NOMO-1 treated with DMSO at 0.1 percent for 48 hours (cell line): ENCODE measurements at regions not wholly inside any gene's neighbourhood (a gene's known extent, or its start where the extent isn't known, plus 50 kb on each side); places are given as distances from the start of the nearest gene placed in this dataset.
A peak's percentile ranks its signal among the peaks of the same experiment; 100 is the strongest.
"Not testable (repeated sequence)": the region's sequence is repeated elsewhere in the genome, so short reads cannot be mapped to it uniquely, and the experiment has no call there.

Experiments used
- DNase-seq: peaks from one replicate; lab custom pipeline; 2025; ENCODE audit not compliant: unreplicated experiment; lab: John Stamatoyannopoulos, UW

- peak; percentile 53 for DNase-seq
Measured at GRCh38 chr2:180705122-180705521, 275.3 kb upstream of the UBE2E3 start.

DNA sequence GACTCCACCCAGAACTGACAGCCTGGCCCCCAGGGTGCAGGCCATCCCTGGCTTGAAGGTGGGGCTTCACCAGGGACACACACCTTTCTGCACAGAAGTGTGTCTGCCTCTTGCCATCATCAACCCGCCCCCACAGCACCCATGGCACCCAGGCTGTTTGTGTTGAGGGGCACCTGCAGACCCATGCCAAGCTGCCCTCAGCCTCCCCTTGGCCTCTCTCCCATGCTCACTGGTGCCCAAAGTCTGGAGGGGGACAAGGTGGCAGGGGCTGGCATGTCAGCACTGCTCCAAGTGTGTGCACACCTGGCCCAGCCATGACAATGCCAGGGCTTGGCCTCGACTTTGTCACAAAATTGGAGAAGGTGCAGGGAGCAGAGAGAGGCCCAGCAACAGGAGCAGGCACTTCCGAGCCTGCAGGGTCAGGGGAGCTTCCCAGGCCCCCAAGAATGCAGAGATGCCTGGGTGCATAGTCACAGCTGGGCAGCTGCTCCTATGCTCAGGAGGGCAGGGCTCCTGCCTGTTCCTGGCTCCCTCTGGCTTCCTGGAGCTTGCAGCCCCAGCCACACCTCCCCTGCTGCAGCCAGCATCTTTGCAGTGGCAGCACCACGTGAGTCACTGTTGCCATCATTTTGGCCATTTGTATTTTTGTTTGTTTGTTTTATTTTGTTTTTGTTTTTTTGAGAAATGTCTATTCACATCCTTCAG is 280.6 kb upstream of the UBE2E3 start:
- DNase-seq = no peak

DNA sequence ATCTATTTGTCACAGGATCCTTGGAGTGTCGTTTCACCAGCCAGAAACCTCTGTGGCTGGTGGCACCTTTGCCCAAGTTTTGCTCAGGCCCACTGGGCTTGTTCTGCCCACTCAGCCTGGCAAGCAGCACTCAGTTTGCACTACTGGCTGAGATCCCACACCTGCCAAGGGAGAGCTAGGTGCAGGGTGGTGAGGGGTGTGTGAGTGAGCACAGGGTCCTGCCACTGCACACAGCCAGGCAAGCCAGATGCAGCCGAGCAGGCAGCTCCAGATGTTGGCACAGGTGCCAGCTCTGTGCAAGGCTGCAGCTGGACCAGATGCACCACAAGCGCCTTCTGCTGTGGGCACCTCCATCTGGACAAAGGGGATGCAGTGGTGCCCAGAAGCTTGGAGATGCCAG is 281.7 kb upstream of the UBE2E3 start:
- DNase-seq = no peak

DNA sequence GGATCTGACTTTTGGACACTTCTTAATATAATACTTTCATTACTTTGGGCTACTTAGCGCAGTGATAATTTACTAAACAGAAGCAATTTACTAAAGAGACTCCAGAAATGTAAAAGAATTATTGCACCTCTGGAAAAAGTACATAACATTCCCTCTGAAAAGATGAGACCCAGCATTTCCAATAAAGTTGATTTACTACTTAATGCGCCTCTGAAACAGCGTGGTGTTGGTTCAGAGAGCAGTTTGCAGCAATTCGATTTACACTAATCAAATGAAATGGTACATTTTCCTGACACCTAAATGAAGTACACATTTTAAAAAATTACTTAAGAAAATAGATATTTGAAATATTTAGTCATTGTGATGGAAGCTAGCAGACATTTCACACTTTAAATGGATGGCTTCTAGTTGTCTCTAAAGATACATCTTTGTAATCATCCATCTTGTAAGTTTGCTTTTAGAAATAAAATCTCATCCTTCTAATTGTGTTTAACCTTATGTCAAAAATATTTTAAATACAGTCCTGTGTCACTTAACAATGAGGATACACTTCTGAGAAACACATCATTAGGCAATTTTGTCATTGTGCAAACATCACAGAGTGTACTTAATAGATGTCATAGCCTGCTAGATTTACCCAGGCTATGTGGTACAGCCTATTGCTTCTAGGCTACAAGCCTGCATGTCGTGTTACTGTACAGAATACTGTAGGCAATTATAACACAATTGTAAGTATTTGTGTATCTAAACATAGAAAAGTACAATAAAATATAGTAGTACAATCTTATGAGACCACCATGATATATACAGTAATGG is 284.6 kb upstream of the UBE2E3 start:
- DNase-seq = no peak

GRCh38 chr2:180694445-180695421 is 285.7 kb upstream of the UBE2E3 start:
- DNase-seq = peak; percentile 71

- no peak for DNase-seq
Measured at GRCh38 chr2:180692322-180692721, 288.1 kb upstream of the UBE2E3 start.

DNA sequence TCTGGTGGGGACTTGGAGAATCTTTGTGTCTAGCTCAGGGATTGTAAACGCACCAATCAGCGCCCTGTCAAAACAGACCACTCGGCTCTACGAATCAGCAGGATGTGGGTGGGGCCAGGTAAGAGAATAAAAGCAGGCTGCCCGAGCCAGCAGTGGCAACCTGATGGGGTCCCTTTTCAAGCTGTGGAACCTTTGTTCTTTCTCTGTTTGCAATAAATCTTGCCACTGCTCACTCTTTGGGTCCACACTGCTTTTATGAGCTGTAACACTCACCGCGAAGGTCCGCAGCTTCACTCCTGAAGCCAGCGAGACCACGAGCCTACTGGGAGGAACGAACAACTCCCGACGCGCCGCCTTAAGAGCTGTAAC is 288.6 kb upstream of the UBE2E3 start:
- DNase-seq = not testable (repeated sequence)

DNA sequence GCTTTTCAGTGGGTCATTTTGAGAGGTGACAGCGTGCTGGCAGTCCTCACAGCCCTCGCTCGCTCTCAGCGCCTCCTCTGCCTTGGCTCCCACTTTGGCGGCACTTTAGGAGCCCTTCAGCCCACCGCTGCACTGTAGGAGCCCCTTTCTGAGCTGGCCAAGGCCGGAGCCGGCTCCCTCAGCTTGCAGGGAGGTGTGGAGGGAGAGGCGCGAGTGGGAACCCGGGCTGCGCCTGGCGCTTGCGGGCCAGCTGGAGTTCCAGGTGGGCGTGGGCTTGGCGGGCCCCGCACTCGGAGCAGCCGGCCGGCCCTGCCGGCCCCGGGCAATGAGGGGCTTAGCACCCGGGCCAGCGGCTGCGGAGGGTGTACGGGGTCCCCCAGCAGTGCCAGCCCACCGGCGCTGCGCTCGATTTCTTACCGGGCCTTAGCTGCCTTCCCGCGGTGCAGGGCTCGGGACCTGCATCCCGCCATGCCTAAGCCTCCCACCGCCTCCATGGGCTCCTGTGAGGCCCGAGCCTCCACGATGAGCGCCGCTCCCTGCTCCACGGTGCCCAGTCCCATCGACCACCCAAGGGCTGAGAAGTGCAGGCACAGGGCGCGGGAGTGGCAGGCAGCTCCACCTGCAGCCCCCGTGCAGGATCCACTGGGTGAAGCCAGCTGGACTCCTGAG is 289.1 kb upstream of the UBE2E3 start:
- DNase-seq = not testable (repeated sequence)

- DNase-seq = no peak
Measured at GRCh38 chr2:180690611-180691010, 289.8 kb upstream of the UBE2E3 start.

DNA sequence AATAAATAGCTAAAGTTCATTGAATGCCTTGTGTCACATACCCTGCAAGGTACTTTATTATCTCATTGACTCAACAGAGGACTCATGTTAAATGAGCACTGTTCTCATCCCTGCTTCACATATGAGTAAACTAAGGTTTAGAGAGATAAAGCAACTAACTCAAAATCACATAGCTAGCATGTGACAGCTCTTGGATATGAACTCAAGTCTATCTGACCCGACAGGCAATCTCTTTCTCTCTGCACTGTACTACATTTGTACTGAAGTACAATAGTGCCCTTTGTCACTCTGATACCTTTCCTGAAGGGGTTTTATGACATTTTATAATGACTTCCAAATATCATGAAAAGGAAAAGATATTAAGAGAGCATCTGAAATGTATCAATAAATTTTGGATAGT is 297.5 kb upstream of the UBE2E3 start:
- DNase-seq = no peak

DNA sequence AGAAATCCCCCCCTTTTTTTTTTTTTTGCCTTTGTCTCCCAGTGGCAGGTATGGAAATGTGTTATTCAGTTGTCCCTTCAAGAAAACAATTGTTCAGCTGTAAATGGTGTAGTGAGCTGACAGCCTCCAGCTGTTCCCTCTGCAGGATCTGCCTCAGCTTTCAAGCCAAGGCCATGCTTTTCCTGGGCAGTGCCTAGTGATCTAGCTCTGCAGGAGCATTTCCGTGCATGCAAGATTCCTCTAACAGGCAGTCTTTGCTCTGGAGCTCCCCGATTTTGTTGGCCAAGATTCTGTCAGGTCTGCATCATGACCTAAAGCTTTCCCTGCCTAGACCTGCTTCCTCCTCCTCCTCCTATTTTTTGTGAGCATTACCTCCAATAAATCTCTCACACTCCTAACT is 300.7 kb upstream of the UBE2E3 start:
- DNase-seq = no peak

GRCh38 chr2:180678625-180678972 is 301.8 kb upstream of the UBE2E3 start:
- no peak for DNase-seq

DNA sequence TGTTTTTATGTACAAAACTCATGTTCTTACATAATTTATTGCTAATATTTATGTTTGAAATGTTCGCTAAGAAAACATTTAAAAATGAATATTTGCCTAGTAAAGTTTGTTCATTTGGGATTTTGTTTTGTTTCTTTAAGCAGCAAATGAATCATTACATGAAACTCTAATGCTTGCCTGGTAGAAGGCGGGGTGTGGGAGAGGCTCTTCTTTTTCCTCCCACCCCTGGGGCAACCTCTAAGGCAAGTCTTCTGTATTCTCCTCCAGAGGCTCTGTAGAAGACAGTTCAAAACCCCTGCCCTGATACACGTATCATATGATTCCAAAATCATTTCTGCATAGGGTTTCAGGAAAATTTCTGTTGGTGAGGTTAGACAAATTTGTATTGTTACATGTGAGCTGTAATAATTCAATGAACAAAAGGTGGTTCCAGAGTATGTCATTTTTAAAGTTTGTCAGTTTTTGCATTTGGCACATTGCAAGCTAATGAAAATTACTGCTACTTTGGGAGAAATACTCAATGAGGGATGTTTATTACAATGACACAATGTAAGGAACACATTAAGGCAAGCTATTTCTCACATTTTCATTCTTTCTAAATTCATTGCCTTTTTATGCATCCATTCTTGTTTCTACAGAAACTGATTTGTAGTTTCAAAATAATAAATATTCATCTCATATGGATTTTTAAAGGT is 302.3 kb upstream of the UBE2E3 start:
- DNase-seq = no peak

- DNase-seq = no peak
Measured at GRCh38 chr2:180677200-180677599, 303.2 kb upstream of the UBE2E3 start.

DNA sequence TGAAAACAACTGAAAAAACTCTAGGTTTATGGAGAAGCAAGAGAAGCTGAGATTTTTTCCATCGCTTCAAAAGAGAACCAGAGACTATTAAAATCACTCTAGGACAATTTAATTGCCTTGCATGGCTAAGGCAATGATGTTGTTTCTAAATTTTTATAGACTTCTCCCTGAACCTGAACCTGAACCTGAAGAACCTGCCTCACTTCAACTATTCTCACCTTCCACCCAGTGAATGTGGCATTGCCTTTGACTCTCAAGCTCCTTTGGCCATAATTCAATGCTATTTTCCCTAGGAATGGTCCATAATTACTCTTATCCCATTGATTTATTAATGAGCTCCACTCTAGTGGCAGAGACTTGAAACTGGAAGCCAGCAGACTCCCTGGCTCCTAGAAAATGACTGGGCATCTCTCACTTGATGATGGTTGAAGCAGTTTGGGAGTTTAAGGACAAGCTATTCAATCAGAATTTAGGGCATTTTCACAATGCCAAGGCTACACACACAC is 303.8 kb upstream of the UBE2E3 start:
- DNase-seq = no peak

- no peak for DNase-seq
Measured at GRCh38 chr2:180675170-180675569, 305.2 kb upstream of the UBE2E3 start.

DNA sequence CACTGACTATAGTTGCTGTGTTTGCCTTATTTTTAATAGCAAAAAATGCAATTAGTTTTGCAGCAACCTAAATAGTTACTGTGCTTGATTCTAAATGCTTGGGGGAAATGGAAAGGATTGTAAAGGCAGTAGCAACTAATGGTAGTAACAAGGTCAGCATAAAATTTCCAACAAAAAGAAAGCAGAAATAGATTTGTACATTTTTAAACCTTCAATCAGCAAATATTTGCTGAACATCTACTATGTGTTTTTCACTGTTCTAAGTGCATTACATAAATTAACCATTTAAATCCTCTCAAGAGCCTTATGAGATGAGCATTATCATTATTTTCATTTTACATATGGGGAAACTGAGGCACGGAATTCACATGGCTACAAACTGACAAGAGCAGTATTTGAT is 308.0 kb upstream of the UBE2E3 start:
- DNase-seq = no peak

DNA sequence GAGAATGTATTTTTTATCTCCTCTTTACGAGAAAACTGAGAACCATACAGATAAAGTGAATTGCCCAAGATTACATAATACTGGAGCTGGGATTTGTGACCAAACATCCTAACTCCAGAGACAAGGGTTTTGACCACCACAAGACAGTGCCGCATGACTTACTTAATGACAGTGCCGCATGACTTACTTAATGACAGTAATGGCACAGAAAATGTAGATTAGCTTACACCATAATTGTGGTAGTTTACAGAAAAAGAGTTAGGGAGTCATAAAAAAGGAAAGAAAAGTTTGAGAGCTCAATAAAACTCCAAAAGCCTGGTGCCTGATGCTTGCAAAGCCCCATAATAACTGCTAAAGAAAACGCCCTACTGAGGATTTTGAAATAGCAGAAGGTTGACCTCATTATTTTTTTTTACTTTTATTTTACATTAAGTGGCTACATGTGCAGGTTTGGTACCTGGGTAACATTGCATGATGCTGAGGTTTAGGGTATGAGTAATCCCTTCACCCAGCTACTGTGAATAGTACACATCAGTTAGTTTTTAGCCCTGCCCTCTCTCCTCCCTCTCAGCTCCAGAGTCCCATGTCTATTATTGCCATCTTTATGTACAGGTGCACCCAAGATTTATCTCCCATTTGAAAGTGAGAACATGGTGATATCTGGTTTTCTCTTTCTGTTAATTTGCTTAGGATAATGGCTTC is 310.0 kb upstream of the UBE2E3 start:
- peak; percentile 78 for DNase-seq

DNA sequence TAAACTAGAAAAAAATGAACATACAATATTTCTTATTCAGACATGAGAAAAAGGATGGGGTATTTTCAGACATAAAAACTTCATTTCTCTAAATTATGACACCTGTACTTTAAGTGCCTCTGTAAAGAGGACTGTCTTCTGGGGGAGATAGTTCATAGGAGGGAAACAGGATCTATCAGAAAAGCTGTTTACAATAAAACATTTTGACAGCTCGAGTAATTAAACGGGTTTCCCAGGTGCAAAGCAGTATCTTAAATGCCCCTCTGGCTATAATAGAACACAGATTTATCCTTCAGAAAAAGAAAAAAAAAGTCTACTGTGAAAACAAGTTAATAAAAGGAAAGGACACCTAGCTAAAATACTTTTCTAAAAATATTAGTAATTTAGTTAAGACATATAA is 311.4 kb upstream of the UBE2E3 start:
- no peak for DNase-seq

- no peak for DNase-seq
Measured at GRCh38 chr2:180664507-180664906, 315.9 kb upstream of the UBE2E3 start.
